Tibial nerve (tissue), 4 donors: ENCODE measurements at regions not wholly inside any gene's neighbourhood (a gene's known extent, or its start where the extent isn't known, plus 50 kb on each side); places are given as distances from the start of the nearest gene placed in this dataset.

Experiments
- DNase-seq, 2 donors: peaks; one replicate each; pipeline ENCODE4 v3.0.0-alpha.2; 2019; ENCODE audit warnings: low spot score in 2 of 2
- H3K27ac ChIP-seq, 4 donors: fragments of 200-600 bp; sonication (generic) in 3 of 4; one replicate each; pipeline ENCODE4 v1.5.1; 2017 to 2019; ENCODE audit warnings: mild to moderate bottlenecking in 1 of 4
- H3K27me3 ChIP-seq, 2 donors: fragments of 200-600 bp; sonication (generic) in 1 of 2; one replicate each; pipeline versions ENCODE4 v1.5.1 to v1.6.0; 2017 to 2019
- H3K36me3 ChIP-seq, 3 donors: fragments of 200-600 bp; sonication (generic); one replicate each; pipeline ENCODE4 v1.5.1; 2018 to 2019
- H3K4me1 ChIP-seq, 4 donors: fragments of 200-600 bp; sonication (generic) in 3 of 4; one replicate each; pipeline ENCODE4 v1.5.1; 2017 to 2019
- H3K4me3 ChIP-seq, 4 donors: fragments of 200-600 bp; sonication (generic) in 3 of 4; one replicate each; pipeline ENCODE4 v1.5.1; 2017 to 2019; ENCODE audit warnings: mild to moderate bottlenecking in 1 of 4, moderate library complexity in 1 of 4
- H3K9me3 ChIP-seq, 4 donors: fragments of 200-600 bp; sonication (generic) in 3 of 4; one replicate each; pipeline ENCODE4 v1.5.1; 2017 to 2019
- CTCF ChIP-seq, 5 experiments: fragments of 200-600 bp in 3 of 5; fragments of 450-650 bp in 2 of 5; sonication (generic) in 3 of 5; IDR thresholded peaks; one replicate each; pipeline ENCODE4 v1.5.1; 2016 to 2019; ENCODE audit warnings: antibody characterized with exemption in 5 of 5, mild to moderate bottlenecking in 3 of 5, moderate library complexity in 2 of 5
- EP300 ChIP-seq, 2 donors: sonication (generic); formaldehyde crosslinking; IDR thresholded peaks; one replicate each; pipeline ENCODE4 v1.6.1; 2017; ENCODE audit warnings: antibody characterized with exemption in 2 of 2, mild to moderate bottlenecking in 1 of 2
- POLR2A ChIP-seq, 2 donors: fragments of 450-650 bp; IDR thresholded peaks; one replicate each; pipeline ENCODE4 v1.6.1; 2017; ENCODE audit warnings: antibody characterized with exemption in 2 of 2, mild to moderate bottlenecking in 2 of 2, moderate library complexity in 2 of 2
- WGBS, 2 donors: methylation state at CpG; one replicate each; pipeline ENCODE4 v1.1.5; 2018; 5-methylcytosine and 5-hydroxymethylcytosine counted together

GRCh38 chr14:101185073-101185835 lies 281.7 kb upstream of the RTL1 start:
- H3K27ac ChIP-seq, result no peak overlapping the region
- H3K4me1 ChIP-seq, result peaks cover 0 to 10% (median 0%) of the 10 kb centered on the region in 4 donors
- no peaks in the 10 kb centered on the region for H3K36me3 ChIP-seq
- DNase-seq, result no peak
- TF ChIP-seq CTCF (IDR thresholded peaks at IDR 0.05) (no peak), POLR2A (IDR thresholded peaks at IDR 0.05) (no peak), EP300 (IDR thresholded peaks at IDR 0.05) (no peak)
- WGBS, 2 donors, result 73 to 87% methylated on average over 13 to 15 of the region's 15 CpGs
- H3K27me3 ChIP-seq, result no peaks in the 10 kb centered on the region
- peaks cover 0 to 21% (median 0%) of the 10 kb centered on the region in 4 donors for H3K9me3 ChIP-seq
- no peak overlapping the region for H3K4me3 ChIP-seq

GRCh38 chr14:101185946-101186345 lies 282.4 kb upstream of the RTL1 start:
- 56% methylated on average over 5 of the region's 5 CpGs for WGBS, 2 donors
- TF ChIP-seq EP300 (IDR thresholded peaks at IDR 0.05), result no peak
- no peak for TF ChIP-seq POLR2A (IDR thresholded peaks at IDR 0.05)
- TF ChIP-seq CTCF (IDR thresholded peaks at IDR 0.05), result no peak

GRCh38 chr14:101186544-101186943 lies 283.0 kb upstream of the RTL1 start:
- no peak overlapping the region for H3K4me3 ChIP-seq
- no peaks in the 10 kb centered on the region for H3K27me3 ChIP-seq
- peaks cover 0 to 10% (median 0%) of the 10 kb centered on the region in 4 donors for H3K9me3 ChIP-seq
- H3K36me3 ChIP-seq, result no peaks in the 10 kb centered on the region
- no peak for DNase-seq
- WGBS, 2 donors, result 65 to 73% methylated on average over 8 of the region's 8 CpGs
- H3K27ac ChIP-seq, result no peak overlapping the region
- TF ChIP-seq CTCF (IDR thresholded peaks at IDR 0.05) (no peak), EP300 (IDR thresholded peaks at IDR 0.05) (no peak), POLR2A (IDR thresholded peaks at IDR 0.05) (no peak)
- H3K4me1 ChIP-seq, result peaks cover 0 to 10% (median 0%) of the 10 kb centered on the region in 4 donors

More at GRCh38 chr14:101185946-101186345, 282.4 kb upstream of the RTL1 start:
- H3K9me3 ChIP-seq, result peaks cover 0 to 14% (median 0%) of the 10 kb centered on the region in 4 donors
- no peak overlapping the region for H3K4me3 ChIP-seq
- no peaks in the 10 kb centered on the region for H3K36me3 ChIP-seq
- no peak for DNase-seq
- no peaks in the 10 kb centered on the region for H3K27me3 ChIP-seq
- H3K27ac ChIP-seq, result no peak overlapping the region
- peaks cover 0 to 10% (median 0%) of the 10 kb centered on the region in 4 donors for H3K4me1 ChIP-seq

GRCh38 chr14:101186992-101187815 lies 283.7 kb upstream of the RTL1 start:
- Histone ChIP-seq H3K4me3 (no peak overlapping the region), H3K36me3 (no peaks in the 10 kb centered on the region), H3K9me3 (peaks cover 0 to 4% (median 0%) of the 10 kb centered on the region in 4 donors), H3K27me3 (no peaks in the 10 kb centered on the region), H3K4me1 (peaks cover 0 to 10% (median 0%) of the 10 kb centered on the region in 4 donors), H3K27ac (no peak overlapping the region)
- no peak for DNase-seq
- WGBS, 2 donors, result 78 to 84% methylated on average over 14 of the region's 14 CpGs
- no peak for TF ChIP-seq EP300 (IDR thresholded peaks at IDR 0.05)
- no peak for TF ChIP-seq CTCF (IDR thresholded peaks at IDR 0.05)
- TF ChIP-seq POLR2A (IDR thresholded peaks at IDR 0.05), result no peak
